Breast epithelium (tissue), 4 donors: ENCODE measurements at regions not wholly inside any gene's neighbourhood (a gene's known extent, or its start where the extent isn't known, plus 50 kb on each side); places are given as distances from the start of the nearest gene placed in this dataset.

ENCODE experiments used
- DNase-seq, 2 donors: peaks; one replicate each; pipeline ENCODE4 v3.0.0-alpha.2; 2019; ENCODE audit warnings: low spot score in 2 of 2
- H3K27ac ChIP-seq, 2 donors: fragments of 200-600 bp; sonication (generic) in 1 of 2; one replicate each; pipeline ENCODE4 v1.5.1; 2016 to 2019; ENCODE audit warnings: mild to moderate bottlenecking in 1 of 2
- H3K27me3 ChIP-seq, 2 donors: fragments of 200-600 bp; sonication (generic) in 1 of 2; one replicate each; pipeline versions ENCODE4 v1.5.1 to v1.6.0; 2017 to 2019; ENCODE audit warnings: control low read depth in 1 of 2, mild to moderate bottlenecking in 1 of 2
- H3K36me3 ChIP-seq: fragments of 200-600 bp; one replicate; pipeline ENCODE4 v1.5.1; 2019
- H3K4me1 ChIP-seq, 2 donors: fragments of 200-600 bp; sonication (generic); one replicate each; pipeline ENCODE4 v1.5.1; 2016 to 2019; ENCODE audit warnings: control low read depth in 1 of 2
- H3K4me3 ChIP-seq, 3 donors: fragments of 200-600 bp; sonication (generic); 1 replicate in 2 of 3; 2 replicates in 1 of 3; pipeline ENCODE4 v1.5.1; 2016 to 2019; ENCODE audit warnings: mild to moderate bottlenecking in 3 of 3, moderate library complexity in 2 of 3
- H3K9me3 ChIP-seq, 2 donors: fragments of 200-600 bp; sonication (generic) in 1 of 2; one replicate each; pipeline ENCODE4 v1.5.1; 2016 to 2019; ENCODE audit warnings: control low read depth in 1 of 2
- CTCF ChIP-seq, 3 donors: fragments of 450-650 bp; IDR thresholded peaks; one replicate each; pipeline ENCODE4 v1.5.1; 2016 to 2017; ENCODE audit warnings: antibody characterized with exemption in 3 of 3, mild to moderate bottlenecking in 3 of 3, moderate library complexity in 3 of 3
- POLR2A ChIP-seq: fragments of 450-650 bp; IDR thresholded peaks from one replicate; pipeline ENCODE4 v1.6.1; 2016; ENCODE audit warnings: antibody characterized with exemption, mild to moderate bottlenecking, moderate library complexity
- POLR2AphosphoS5 ChIP-seq, 3 donors: sonication (generic); formaldehyde crosslinking; IDR thresholded peaks; one replicate each; pipeline ENCODE4 v1.6.1; 2017; ENCODE audit warnings: antibody characterized with exemption in 3 of 3
- intact Hi-C: fragments of 100-400 bp; cut with DNase I; formaldehyde crosslinking; loops from one replicate; pipeline ENCODE4 v1.15.1; 2023; ENCODE audit warnings: low total_unique reads

GRCh38 chr10:4359003-4359402, 467.0 kb upstream of the AKR1E2 start:
- no peaks in the 10 kb centered on the region for H3K4me1 ChIP-seq
- intact Hi-C loops: no loop called here
- no peaks in the 10 kb centered on the region for H3K9me3 ChIP-seq
- TF ChIP-seq POLR2A: no peak
- TF ChIP-seq CTCF (IDR thresholded peaks at IDR 0.05): no peak
- no peak for TF ChIP-seq POLR2AphosphoS5 (IDR thresholded peaks at IDR 0.05)
- H3K4me3 ChIP-seq: no peak overlapping the region
- no peak for DNase-seq
- no peaks in the 10 kb centered on the region for H3K27me3 ChIP-seq
- no peak overlapping the region for H3K27ac ChIP-seq
- H3K36me3 ChIP-seq: no peaks in the 10 kb centered on the region

- no peak overlapping the region for H3K27ac ChIP-seq
- H3K36me3 ChIP-seq: no peaks in the 10 kb centered on the region
- H3K27me3 ChIP-seq: no peaks in the 10 kb centered on the region
- DNase-seq: no peak
- intact Hi-C loops: no loop called here
- H3K4me3 ChIP-seq: no peak overlapping the region
- TF ChIP-seq POLR2AphosphoS5 (IDR thresholded peaks at IDR 0.05) (no peak), CTCF (IDR thresholded peaks at IDR 0.05) (no peak), POLR2A (no peak)
- no peaks in the 10 kb centered on the region for H3K4me1 ChIP-seq
- H3K9me3 ChIP-seq: no peaks in the 10 kb centered on the region
These were observed 468.1 kb upstream of the AKR1E2 start for GRCh38 chr10:4357911-4358310.

- DNase-seq: no peak
- no peak overlapping the region for H3K27ac ChIP-seq
- no peaks in the 10 kb centered on the region for H3K27me3 ChIP-seq
- TF ChIP-seq CTCF (IDR thresholded peaks at IDR 0.05) (no peak), POLR2AphosphoS5 (IDR thresholded peaks at IDR 0.05) (no peak), POLR2A (no peak)
- H3K4me1 ChIP-seq: no peaks in the 10 kb centered on the region
- no peaks in the 10 kb centered on the region for H3K9me3 ChIP-seq
- H3K4me3 ChIP-seq: no peak overlapping the region
- no peaks in the 10 kb centered on the region for H3K36me3 ChIP-seq
- intact Hi-C loops: no loop called here
These were observed 470.7 kb upstream of the AKR1E2 start for GRCh38 chr10:4355350-4355749.

GRCh38 chr10:4354382-4354812, 471.6 kb upstream of the AKR1E2 start:
- peak overlapping the region in 1 of 2 donors; percentile 19 for H3K27ac ChIP-seq

GRCh38 chr10:4353964-4354363, 472.0 kb upstream of the AKR1E2 start:
- Histone ChIP-seq H3K4me1 (no peaks in the 10 kb centered on the region), H3K36me3 (no peaks in the 10 kb centered on the region), H3K27ac (no peak overlapping the region), H3K9me3 (no peaks in the 10 kb centered on the region), H3K4me3 (no peak overlapping the region), H3K27me3 (no peaks in the 10 kb centered on the region)
- DNase-seq: no peak
- TF ChIP-seq POLR2A (no peak), CTCF (IDR thresholded peaks at IDR 0.05) (no peak), POLR2AphosphoS5 (IDR thresholded peaks at IDR 0.05) (no peak)
- intact Hi-C loops: no loop called here

More at GRCh38 chr10:4354382-4354812, 471.6 kb upstream of the AKR1E2 start:
- Histone ChIP-seq H3K27me3 (no peaks in the 10 kb centered on the region), H3K4me3 (no peak overlapping the region), H3K9me3 (no peaks in the 10 kb centered on the region), H3K4me1 (no peaks in the 10 kb centered on the region), H3K36me3 (no peaks in the 10 kb centered on the region)
- intact Hi-C loops: no loop called here
- no peak for TF ChIP-seq POLR2A
- TF ChIP-seq POLR2AphosphoS5 (IDR thresholded peaks at IDR 0.05): no peak
- TF ChIP-seq CTCF (IDR thresholded peaks at IDR 0.05): no peak
- DNase-seq: no peak
